Left renal pelvis (tissue), 4 donors: ENCODE measurements at regions not wholly inside any gene's neighbourhood (a gene's known extent, or its start where the extent isn't known, plus 50 kb on each side); places are given as distances from the start of the nearest gene placed in this dataset.

ENCODE experiments used
- DNase-seq, 4 donors: peaks; one replicate each; pipeline ENCODE4 v3.0.0-alpha.2; 2013; ENCODE audit warnings: low read depth in 4 of 4, low spot score in 3 of 4

DNA sequence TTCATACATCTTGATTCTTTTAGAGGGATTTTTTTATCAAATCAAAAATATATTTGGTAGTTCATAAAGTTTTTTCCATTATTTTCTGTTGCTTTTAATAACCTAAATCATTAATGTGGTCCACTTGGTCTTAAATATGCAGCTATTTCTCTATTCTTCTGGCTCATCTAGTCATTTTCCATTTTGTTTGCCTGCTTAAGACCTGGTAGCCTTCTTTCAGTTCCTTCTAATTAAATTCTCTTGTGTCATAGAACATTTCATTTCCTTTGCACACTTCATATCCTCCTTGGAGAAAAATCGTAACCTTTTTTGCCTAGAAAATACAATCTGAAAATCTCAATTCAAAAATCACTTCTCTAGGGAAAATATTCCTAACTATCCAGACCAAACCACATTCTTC, 387.0 kb downstream of the LRFN5 start:
- DNase-seq = no peak

DNA sequence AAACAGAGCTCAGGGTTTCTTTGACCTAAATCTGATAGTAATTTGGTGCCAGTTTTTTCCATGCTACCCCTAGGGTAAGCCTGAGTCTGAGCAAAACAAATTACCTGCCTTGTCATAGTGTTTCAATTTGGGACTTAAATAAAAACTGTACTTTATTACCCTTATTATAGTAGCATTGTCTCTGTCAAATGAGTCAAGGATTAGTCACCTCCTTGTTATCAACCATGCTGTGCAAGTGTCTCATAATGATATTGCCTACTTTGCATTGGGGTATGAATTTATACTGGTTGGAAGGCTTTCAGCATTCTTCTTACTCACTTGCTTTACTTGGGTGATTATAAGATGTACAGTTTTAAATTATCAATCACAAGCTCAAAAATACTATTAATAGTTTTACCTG, 380.0 kb downstream of the LRFN5 start:
- no peak for DNase-seq

DNA sequence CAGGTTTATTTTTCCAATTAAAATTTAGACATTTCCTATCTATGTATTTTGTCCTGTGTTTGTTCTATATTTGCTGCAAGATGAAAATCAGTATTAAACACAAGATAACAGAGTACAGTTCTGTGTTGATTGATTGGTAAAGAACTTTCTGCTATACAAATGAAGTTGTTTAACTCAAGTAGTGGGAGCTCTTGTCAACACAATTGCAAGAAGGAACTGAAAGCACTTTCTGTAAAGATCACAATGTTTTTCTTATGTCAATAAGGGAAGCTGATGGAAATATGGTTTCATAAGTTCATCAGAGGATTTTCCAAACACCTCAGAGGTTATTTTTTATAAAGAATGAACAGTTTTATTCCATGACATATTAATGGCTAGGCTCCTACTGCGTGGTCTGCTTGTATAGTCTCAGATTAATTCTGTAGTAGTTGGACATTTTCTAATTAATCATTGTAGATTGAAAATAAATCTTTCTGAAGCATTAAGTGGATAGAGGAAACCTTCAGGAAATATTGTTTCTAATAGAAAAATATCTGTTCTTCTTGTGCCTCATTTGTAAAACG, 379.5 kb downstream of the LRFN5 start:
- no peak for DNase-seq

DNA sequence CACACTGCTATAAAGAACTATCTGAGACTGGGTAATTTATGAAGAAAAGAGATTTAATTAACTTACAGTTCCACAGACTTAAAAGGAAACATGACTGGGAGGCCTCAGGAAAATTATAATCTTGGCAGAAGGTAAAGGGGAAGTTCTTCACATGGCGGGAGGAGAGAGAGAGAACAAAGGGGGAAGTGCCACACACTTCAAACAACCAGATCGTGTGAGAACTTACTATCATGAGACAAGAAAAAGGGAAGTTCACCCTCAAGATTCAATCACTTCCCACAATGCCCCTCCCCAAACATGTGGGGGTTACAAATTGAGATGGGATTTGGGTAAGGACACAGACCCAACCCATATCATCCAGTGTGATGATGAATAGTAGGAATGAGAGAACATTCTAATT, 366.5 kb downstream of the LRFN5 start:
- no peak for DNase-seq

DNA sequence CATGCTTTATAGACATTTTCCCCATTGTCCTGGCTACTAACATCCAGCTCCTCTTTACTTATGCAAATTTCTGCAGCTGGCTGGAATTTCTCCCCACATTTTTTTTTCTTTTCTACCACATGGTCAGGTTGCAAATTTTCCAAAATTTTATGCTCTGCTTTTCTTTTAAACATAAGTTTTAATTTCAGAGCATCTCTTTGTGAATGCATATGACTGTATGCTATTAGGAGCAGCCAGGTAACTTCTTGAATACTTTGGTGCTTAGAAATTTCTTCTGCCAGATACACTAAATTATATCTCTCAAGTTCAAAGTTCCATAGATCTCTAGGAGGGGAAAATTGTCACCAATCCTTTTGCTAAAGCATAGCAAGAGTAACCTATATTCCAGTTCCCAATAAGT, 365.9 kb downstream of the LRFN5 start:
- DNase-seq = no peak

DNA sequence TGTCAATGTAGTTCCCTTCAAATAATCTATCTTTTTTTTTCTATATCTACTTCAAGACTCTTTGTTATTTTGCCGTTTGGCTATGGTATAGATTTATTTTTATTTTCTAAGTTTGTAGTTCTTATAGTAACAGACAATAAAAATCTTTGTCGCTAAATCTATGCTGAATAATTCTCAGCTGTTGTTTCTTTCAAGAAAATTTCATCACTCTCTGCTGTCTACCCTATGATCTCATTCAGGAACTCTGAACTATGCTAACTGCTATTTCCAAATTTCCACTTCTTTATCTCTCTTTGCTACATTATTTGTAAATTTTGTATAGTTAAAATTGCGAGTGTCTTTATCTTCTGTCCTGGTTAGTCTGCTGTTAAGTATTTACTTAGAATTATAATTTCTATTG, 353.6 kb downstream of the LRFN5 start:
- no peak for DNase-seq

DNA sequence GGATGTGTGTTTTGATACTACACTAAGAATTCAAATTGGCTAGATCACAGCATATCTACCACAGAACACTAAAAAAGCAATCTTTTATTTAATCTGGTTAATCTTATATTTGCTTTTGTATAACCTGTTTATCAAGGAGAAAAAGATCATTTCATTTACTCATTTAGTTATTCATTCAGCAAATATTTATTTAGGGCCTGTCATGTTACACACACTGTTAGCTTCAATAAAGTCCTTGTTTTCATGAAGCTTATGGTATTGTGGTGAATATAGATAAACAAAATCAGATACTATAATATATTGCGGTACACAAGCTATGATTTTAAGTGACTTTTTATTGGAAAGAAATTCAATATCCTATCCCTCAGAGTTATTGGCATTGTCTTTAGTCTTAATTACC, 350.8 kb downstream of the LRFN5 start:
- no peak for DNase-seq
